HepG2 (cell line): ENCODE measurements at regions not wholly inside any gene's neighbourhood (a gene's known extent, or its start where the extent isn't known, plus 50 kb on each side); places are given as distances from the start of the nearest gene placed in this dataset.
"Not testable (repeated sequence)": the region's sequence is repeated elsewhere in the genome, so short reads cannot be mapped to it uniquely, and the experiment has no call there.

Experiments
- CENPBD1 ChIP-seq: sonication (generic); formaldehyde crosslinking; IDR thresholded peaks from 2 replicates; pipeline ENCODE4 v1.8.0; 2022; ENCODE audit warnings: missing genetic modification reagents, low read depth, mild to moderate bottlenecking, borderline replicate concordance
- CTCF ChIP-seq: sonication (generic); formaldehyde crosslinking; IDR thresholded peaks from 2 replicates; pipeline ENCODE4 v1.5.0; 2020; ENCODE audit warnings: mild to moderate bottlenecking, missing genetic modification reagents, moderate library complexity
- KDM5A ChIP-seq: fragments of 200-600 bp; sonication (generic); IDR thresholded peaks from 2 replicates; pipeline ENCODE4 v1.7.0; 2018; ENCODE audit warnings: antibody characterized with exemption, mild to moderate bottlenecking, low read length, borderline replicate concordance
- MAFK ChIP-seq, 2 experiments: IDR thresholded peaks in 1 of 2; conservative IDR thresholded peaks in 1 of 2; 2 replicates each; pipeline ENCODE4 v1.6.1; 2011; ENCODE audit warnings: improper control_type of control experiment in 2 of 2, low read length in 2 of 2
- MAZ ChIP-seq, 2 experiments: sonication (generic) in 1 of 2; formaldehyde crosslinking in 1 of 2; IDR thresholded peaks; 2 replicates each; pipeline versions ENCODE4 v1.5.0 to v1.6.1; 2012 to 2020; ENCODE audit warnings: low read depth in 2 of 2, mild to moderate bottlenecking in 2 of 2, borderline replicate concordance in 1 of 2, improper control_type of control experiment in 1 of 2, low read length in 1 of 2, missing genetic modification reagents in 1 of 2, moderate library complexity in 1 of 2
- PTBP1 ChIP-seq: fragments of 200-400 bp; formaldehyde crosslinking; IDR thresholded peaks from 2 replicates; pipeline ENCODE4 v1.6.1; 2018; ENCODE audit warnings: low read length, low read depth; ENCODE audit not compliant: poor library complexity, severe bottlenecking
- RAD21 ChIP-seq: fragments of 450-650 bp; formaldehyde crosslinking; IDR thresholded peaks from 2 replicates; pipeline ENCODE4 v1.5.0; 2020; ENCODE audit warnings: mild to moderate bottlenecking
- RNF219 ChIP-seq: sonication (generic); formaldehyde crosslinking; IDR thresholded peaks from 2 replicates; pipeline ENCODE4 v1.5.0; 2020; ENCODE audit warnings: mild to moderate bottlenecking, missing genetic modification reagents
- YY1 ChIP-seq: IDR thresholded peaks from 2 replicates; pipeline ENCODE4 v1.6.1; 2011; ENCODE audit warnings: low read length, low read depth, moderate library complexity, mild to moderate bottlenecking; ENCODE audit not compliant: insufficient read depth, insufficient replicate concordance
- ZNF224 ChIP-seq: sonication (generic); formaldehyde crosslinking; IDR thresholded peaks from 2 replicates; pipeline ENCODE4 v1.5.0; 2020; ENCODE audit warnings: mild to moderate bottlenecking, missing genetic modification reagents
- ZNF614 ChIP-seq: IDR thresholded peaks from 2 replicates; pipeline ENCODE4 v1.6.1; 2018; ENCODE audit warnings: missing biosample characterization, missing genetic modification reagents, inconsistent platforms, borderline replicate concordance

DNA sequence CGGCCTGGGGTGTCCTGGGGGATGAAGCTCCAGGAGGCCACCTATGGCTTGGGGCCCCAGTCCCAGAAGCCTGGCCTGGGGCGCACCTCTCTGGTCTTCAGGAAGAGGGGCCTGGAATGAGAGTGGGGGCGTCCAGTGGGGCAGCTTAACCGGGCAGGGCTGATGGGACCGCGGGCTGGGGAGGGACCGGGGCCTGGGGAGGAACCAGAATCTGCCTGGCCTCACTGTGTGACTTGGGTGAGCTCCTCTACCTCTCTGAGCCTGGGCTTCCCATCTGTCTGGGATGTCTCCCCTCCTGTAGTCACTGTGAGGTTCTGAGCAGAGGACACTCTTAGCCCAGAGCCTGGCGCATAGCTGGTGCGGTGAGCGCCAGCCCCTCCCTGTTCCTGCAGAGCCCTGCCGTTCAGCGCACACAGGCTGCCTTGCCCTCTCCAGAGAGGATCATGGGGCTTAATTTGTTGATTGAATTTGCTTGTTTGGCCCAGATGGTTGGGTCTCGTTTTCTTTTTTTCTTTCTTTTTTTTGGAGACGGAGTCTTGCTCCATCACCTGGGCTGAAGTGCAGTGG is 378.4 kb upstream of the ZNF722 start:
- not testable (repeated sequence) for TF ChIP-seq ZNF614 (CRISPR knock-in tag); MAZ (IDR thresholded peaks at IDR 0.05; ENCODE audit: borderline replicate concordance, low read depth, low read length); MAZ (CRISPR knock-in tag; IDR thresholded peaks at IDR 0.05; ENCODE audit: low read depth); RNF219 (CRISPR knock-in tag); ZNF224 (CRISPR knock-in tag); KDM5A; PTBP1; YY1; RAD21 (CRISPR knock-in tag); MAFK (conservative IDR thresholded peaks at IDR 0.05 in 1 of 2, IDR thresholded peaks at IDR 0.05 in 1 of 2; ENCODE audit: low read length in 2 of 2); CTCF; CENPBD1
